ENCODE measurements at regions not wholly inside any gene's neighbourhood (a gene's known extent, or its start where the extent isn't known, plus 50 kb on each side); places are given as distances from the start of the nearest gene placed in this dataset.

DNA sequence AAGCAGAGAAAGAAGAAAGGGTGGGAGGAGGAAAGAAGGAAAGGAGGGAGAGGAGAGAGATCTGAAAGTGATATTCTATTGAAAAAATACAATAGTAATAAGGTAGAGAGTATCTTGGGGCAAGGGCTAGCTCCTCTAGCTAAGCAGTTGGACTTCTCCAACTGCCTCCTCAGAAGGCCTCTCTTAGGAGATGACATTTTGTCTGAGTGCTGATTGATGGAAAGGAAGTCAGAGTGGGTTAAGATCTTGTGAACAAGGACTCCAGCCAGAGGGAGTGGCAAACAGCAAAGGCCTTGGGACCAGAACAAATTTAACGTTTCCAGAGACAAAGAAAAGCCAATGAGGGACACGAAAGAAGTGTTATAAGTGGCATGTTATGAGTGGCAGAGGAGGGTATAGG is 111.8 kb upstream of the TNFAIP3 start:
- no peak for DNase-seq (ENCODE audit: extremely low spot score, unreplicated experiment)
- no peak overlapping the region for H3K4me3 Mint-ChIP-seq (ENCODE audit: unreplicated experiment)
- H3K27ac Mint-ChIP-seq (ENCODE audit: unreplicated experiment), result no peak overlapping the region
- H3K9me3 Mint-ChIP-seq (ENCODE audit: unreplicated experiment), result no peaks in the 10 kb centered on the region
- H3K36me3 Mint-ChIP-seq (ENCODE audit: unreplicated experiment), result no peaks in the 10 kb centered on the region
- no peaks in the 10 kb centered on the region for H3K4me1 Mint-ChIP-seq (ENCODE audit: unreplicated experiment)
- TF ChIP-seq CTCF (IDR thresholded peaks at IDR 0.05), result no peak
- H3K27me3 Mint-ChIP-seq (ENCODE audit: unreplicated experiment), result no peaks in the 10 kb centered on the region

DNA sequence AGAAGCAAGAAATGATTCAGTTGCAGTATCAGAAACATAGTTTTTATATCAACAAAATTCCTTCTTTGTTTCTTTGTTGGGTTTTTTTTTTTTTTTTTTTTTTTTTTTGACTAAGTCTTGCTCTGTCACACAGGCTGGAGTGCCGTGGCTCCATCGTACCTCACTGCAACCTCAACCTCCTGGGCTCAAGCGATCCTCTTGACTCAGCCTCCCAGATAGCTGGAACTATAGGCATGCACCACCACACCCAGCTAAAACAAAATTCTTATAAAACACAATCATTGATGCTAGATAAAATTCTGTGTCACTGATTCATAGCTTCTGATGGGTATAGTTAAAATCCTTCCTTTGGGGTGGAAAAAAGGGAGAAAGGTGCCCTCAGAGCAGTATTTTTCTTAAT is 110.3 kb upstream of the TNFAIP3 start:
- Mint-ChIP-seq H3K4me3 (ENCODE audit: unreplicated experiment) (no peak overlapping the region), H3K27me3 (ENCODE audit: unreplicated experiment) (no peaks in the 10 kb centered on the region), H3K9me3 (ENCODE audit: unreplicated experiment) (no peaks in the 10 kb centered on the region), H3K27ac (ENCODE audit: unreplicated experiment) (no peak overlapping the region), H3K4me1 (ENCODE audit: unreplicated experiment) (peaks cover 2% of the 10 kb centered on the region), H3K36me3 (ENCODE audit: unreplicated experiment) (no peaks in the 10 kb centered on the region)
- DNase-seq (ENCODE audit: extremely low spot score, unreplicated experiment), result no peak
- TF ChIP-seq CTCF (IDR thresholded peaks at IDR 0.05), result no peak

DNA sequence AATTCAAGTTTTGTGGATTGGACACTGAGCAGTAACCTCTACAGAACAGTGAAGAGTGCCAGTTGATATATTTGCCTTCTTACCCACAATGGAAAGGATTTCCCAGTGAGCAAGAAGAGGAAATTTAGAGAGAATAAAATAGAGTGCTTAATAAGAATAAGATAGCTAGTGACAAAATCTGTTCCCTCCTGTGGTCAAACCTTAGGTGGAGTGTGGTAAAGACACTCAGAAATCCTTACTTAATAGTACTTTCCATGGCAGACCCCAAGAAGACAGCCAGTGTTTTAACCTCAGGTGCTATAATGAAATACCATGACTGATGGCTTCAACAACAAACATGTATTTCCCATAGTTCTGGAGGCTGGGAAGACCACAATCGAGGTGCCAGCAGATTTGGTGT is 108.4 kb upstream of the TNFAIP3 start:
- Mint-ChIP-seq H3K36me3 (ENCODE audit: unreplicated experiment) (no peaks in the 10 kb centered on the region), H3K4me1 (ENCODE audit: unreplicated experiment) (peaks cover 2% of the 10 kb centered on the region), H3K27ac (ENCODE audit: unreplicated experiment) (no peak overlapping the region), H3K27me3 (ENCODE audit: unreplicated experiment) (no peaks in the 10 kb centered on the region), H3K4me3 (ENCODE audit: unreplicated experiment) (no peak overlapping the region), H3K9me3 (ENCODE audit: unreplicated experiment) (no peaks in the 10 kb centered on the region)
- TF ChIP-seq CTCF (IDR thresholded peaks at IDR 0.05), result no peak
- no peak for DNase-seq (ENCODE audit: extremely low spot score, unreplicated experiment)

DNA sequence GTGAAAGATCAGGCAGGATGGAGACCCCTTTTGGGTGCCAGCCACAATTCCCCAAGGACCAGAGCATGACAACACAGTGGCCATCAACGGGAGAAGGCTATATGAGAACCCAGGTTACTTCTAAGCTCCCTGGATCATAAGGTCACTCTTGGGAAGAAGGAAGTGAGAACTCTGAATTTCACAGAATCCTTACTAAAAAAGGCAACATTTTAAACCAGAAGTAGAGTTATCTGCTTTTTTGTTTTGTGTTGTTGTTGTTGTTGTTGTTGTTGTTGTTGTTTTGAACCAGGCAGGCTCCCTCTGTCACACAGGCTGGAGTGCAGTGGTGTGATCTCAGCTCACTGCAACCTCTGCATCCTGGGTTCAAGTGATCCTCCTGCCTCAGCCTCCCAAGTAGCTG is 107.4 kb upstream of the TNFAIP3 start:
- Mint-ChIP-seq H3K27me3 (ENCODE audit: unreplicated experiment) (no peaks in the 10 kb centered on the region), H3K36me3 (ENCODE audit: unreplicated experiment) (no peaks in the 10 kb centered on the region), H3K4me3 (ENCODE audit: unreplicated experiment) (no peak overlapping the region), H3K4me1 (ENCODE audit: unreplicated experiment) (peaks cover 4% of the 10 kb centered on the region), H3K9me3 (ENCODE audit: unreplicated experiment) (no peaks in the 10 kb centered on the region), H3K27ac (ENCODE audit: unreplicated experiment) (no peak overlapping the region)
- TF ChIP-seq CTCF (IDR thresholded peaks at IDR 0.05), result no peak
- no peak for DNase-seq (ENCODE audit: extremely low spot score, unreplicated experiment)

GRCh38 chr6:137761072-137761471 is 106.0 kb upstream of the TNFAIP3 start:
- Mint-ChIP-seq H3K36me3 (ENCODE audit: unreplicated experiment) (no peaks in the 10 kb centered on the region), H3K4me1 (ENCODE audit: unreplicated experiment) (peaks cover 6% of the 10 kb centered on the region), H3K9me3 (ENCODE audit: unreplicated experiment) (no peaks in the 10 kb centered on the region), H3K4me3 (ENCODE audit: unreplicated experiment) (no peak overlapping the region), H3K27ac (ENCODE audit: unreplicated experiment) (no peak overlapping the region), H3K27me3 (ENCODE audit: unreplicated experiment) (no peaks in the 10 kb centered on the region)
- no peak for TF ChIP-seq CTCF (IDR thresholded peaks at IDR 0.05)
- no peak for DNase-seq (ENCODE audit: extremely low spot score, unreplicated experiment)

All from osteocyte (in vitro differentiated cells).